Right ventricle myocardium superior (tissue), 1 donor: ENCODE measurements at regions not wholly inside any gene's neighbourhood (a gene's known extent, or its start where the extent isn't known, plus 50 kb on each side); places are given as distances from the start of the nearest gene placed in this dataset.

Experiments used
- ATAC-seq: fragments of 200-7000 bp; cut with Tn5 transposase; one replicate; pipeline ENCODE4 v1.9.1; 2020; ENCODE audit warnings: mild to moderate bottlenecking; ENCODE audit not compliant: poor library complexity
- DNase-seq: peaks from one replicate; pipeline ENCODE4 v3.0.0-alpha.2; 2020
- intact Hi-C: fragments of 100-400 bp; cut with DNase I; formaldehyde crosslinking; loops from one replicate; pipeline ENCODE4 v1.11.2; 2022
- donor health status: DM: no; HTN: yes; CAD: no; lungs with severe emphysema.

- ATAC-seq (no peak), DNase-seq (no peak)
- intact Hi-C loops: no loop called here
Observed at GRCh38 chr15:69798481-69799250, 299.1 kb downstream of the TLE3 start.

GRCh38 chr15:69801144-69801543 lies 296.6 kb downstream of the TLE3 start:
- no peak for DNase-seq
- intact Hi-C loops: no loop called here

GRCh38 chr15:69802432-69802831 lies 295.3 kb downstream of the TLE3 start:
- intact Hi-C loops: no loop called here
- DNase-seq (no peak), ATAC-seq (no peak)

More at GRCh38 chr15:69801144-69801543, 296.6 kb downstream of the TLE3 start:
- no peak for ATAC-seq

- intact Hi-C loops: no loop called here
- DNase-seq (no peak), ATAC-seq (no peak)
Observed at GRCh38 chr15:69804786-69805185, 292.9 kb downstream of the TLE3 start.

- no peak for ATAC-seq
- DNase-seq: no peak
- intact Hi-C loops: no loop called here
Observed at GRCh38 chr15:69805248-69805953, 292.3 kb downstream of the TLE3 start.

GRCh38 chr15:69806287-69806915 lies 291.3 kb downstream of the TLE3 start:
- intact Hi-C loops: no loop called here
- no peak for DNase-seq
- ATAC-seq: no peak

- peak; percentile 26 for ATAC-seq
- DNase-seq: peak; percentile 57
- intact Hi-C loops: no loop called here
Observed at GRCh38 chr15:69807721-69808120, 290.0 kb downstream of the TLE3 start.

- ATAC-seq (no peak), DNase-seq (no peak)
- intact Hi-C loops: no loop called here
Observed at GRCh38 chr15:69808756-69809155, 289.0 kb downstream of the TLE3 start.

- ATAC-seq (no peak), DNase-seq (no peak)
- intact Hi-C loops: no loop called here
Observed at GRCh38 chr15:69809421-69809820, 288.3 kb downstream of the TLE3 start.

- DNase-seq: no peak
- intact Hi-C loops: no loop called here
- ATAC-seq: peak; percentile 74
Observed at GRCh38 chr15:69810431-69811354, 287.0 kb downstream of the TLE3 start.

GRCh38 chr15:69812861-69813261 lies 284.9 kb downstream of the TLE3 start:
- ATAC-seq: no peak
- intact Hi-C loops: no loop called here
- no peak for DNase-seq

- DNase-seq: no peak
- no peak for ATAC-seq
- intact Hi-C loops: no loop called here
Observed at GRCh38 chr15:69813881-69814280, 283.8 kb downstream of the TLE3 start.

- DNase-seq: no peak
- intact Hi-C loops: no loop called here
- no peak for ATAC-seq
Observed at GRCh38 chr15:69814932-69815331, 282.8 kb downstream of the TLE3 start.

- ATAC-seq: no peak
- intact Hi-C loops: no loop called here
Observed at GRCh38 chr15:69815793-69816192, 281.9 kb downstream of the TLE3 start.

GRCh38 chr15:69816522-69816921 lies 281.2 kb downstream of the TLE3 start:
- no peak for DNase-seq
- ATAC-seq: no peak
- intact Hi-C loops: no loop called here

More at GRCh38 chr15:69815793-69816192, 281.9 kb downstream of the TLE3 start:
- DNase-seq: no peak

GRCh38 chr15:69818529-69818928 lies 279.2 kb downstream of the TLE3 start:
- DNase-seq (no peak), ATAC-seq (no peak)
- intact Hi-C loops: no loop called here

GRCh38 chr15:69819371-69819770 lies 278.3 kb downstream of the TLE3 start:
- DNase-seq: no peak
- intact Hi-C loops: no loop called here
- ATAC-seq: no peak

GRCh38 chr15:69820819-69821218 lies 276.9 kb downstream of the TLE3 start:
- DNase-seq (no peak), ATAC-seq (no peak)
- intact Hi-C loops: no loop called here
